ENCODE measurements at regions not wholly inside any gene's neighbourhood (a gene's known extent, or its start where the extent isn't known, plus 50 kb on each side); places are given as distances from the start of the nearest gene placed in this dataset.

DNA sequence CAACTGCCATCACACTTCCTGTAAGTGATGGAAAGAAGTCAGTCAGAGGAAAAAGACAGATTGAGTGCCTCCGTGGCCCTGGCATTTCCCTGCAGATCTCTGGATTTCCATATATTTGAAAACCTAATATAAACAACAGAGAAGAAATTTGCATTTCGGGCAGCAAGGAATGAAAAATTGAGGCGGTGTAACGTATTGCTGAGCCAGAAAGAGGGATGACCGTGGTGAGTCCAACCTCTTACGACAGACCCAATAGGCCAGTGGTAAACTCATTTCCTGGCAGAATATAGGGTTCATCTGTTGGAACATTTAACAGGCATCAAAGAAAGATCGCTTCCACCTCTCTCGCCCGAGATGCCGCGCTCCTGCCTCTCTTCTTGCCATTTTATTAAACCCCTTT, 336.5 kb downstream of the MIAT start:
- TF ChIP-seq, protein P1, sequence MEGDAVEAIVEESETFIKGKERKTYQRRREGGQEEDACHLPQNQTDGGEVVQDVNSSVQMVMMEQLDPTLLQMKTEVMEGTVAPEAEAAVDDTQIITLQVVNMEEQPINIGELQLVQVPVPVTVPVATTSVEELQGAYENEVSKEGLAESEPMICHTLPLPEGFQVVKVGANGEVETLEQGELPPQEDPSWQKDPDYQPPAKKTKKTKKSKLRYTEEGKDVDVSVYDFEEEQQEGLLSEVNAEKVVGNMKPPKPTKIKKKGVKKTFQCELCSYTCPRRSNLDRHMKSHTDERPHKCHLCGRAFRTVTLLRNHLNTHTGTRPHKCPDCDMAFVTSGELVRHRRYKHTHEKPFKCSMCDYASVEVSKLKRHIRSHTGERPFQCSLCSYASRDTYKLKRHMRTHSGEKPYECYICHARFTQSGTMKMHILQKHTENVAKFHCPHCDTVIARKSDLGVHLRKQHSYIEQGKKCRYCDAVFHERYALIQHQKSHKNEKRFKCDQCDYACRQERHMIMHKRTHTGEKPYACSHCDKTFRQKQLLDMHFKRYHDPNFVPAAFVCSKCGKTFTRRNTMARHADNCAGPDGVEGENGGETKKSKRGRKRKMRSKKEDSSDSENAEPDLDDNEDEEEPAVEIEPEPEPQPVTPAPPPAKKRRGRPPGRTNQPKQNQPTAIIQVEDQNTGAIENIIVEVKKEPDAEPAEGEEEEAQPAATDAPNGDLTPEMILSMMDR (IDR thresholded peaks at IDR 0.05; ENCODE audit: low read length), result no peak
- no peak for TF ChIP-seq EZH2 (IDR thresholded peaks at IDR 0.05; ENCODE audit: borderline replicate concordance, low read length)

Data from OCI-LY1 (cell line).